Liver (tissue), 7 donors: ENCODE measurements at regions not wholly inside any gene's neighbourhood (a gene's known extent, or its start where the extent isn't known, plus 50 kb on each side); places are given as distances from the start of the nearest gene placed in this dataset.

Experiments
- DNase-seq: peaks from one replicate; pipeline ENCODE4 v3.0.0-alpha.2; 2017; ENCODE audit warnings: low spot score
- H3K27ac ChIP-seq, 2 donors: one replicate each; pipeline ENCODE4 v1.7.0; 2013; ENCODE audit warnings: inconsistent platforms in 2 of 2, low read length in 2 of 2, control low read depth in 1 of 2, low read depth in 1 of 2, mild to moderate bottlenecking in 1 of 2
- H3K27me3 ChIP-seq, 4 donors: one replicate each; pipeline versions ENCODE4 v1.6.1 to v1.7.0; 2013; ENCODE audit warnings: low read length in 3 of 4, inconsistent platforms in 1 of 4, mild to moderate bottlenecking in 1 of 4, moderate library complexity in 1 of 4; ENCODE audit not compliant: control insufficient read depth in 4 of 4, insufficient read depth in 4 of 4
- H3K36me3 ChIP-seq, 4 donors: one replicate each; pipeline versions ENCODE4 v1.6.1 to v1.7.0; 2013; ENCODE audit warnings: low read length in 3 of 4, mild to moderate bottlenecking in 3 of 4, low read depth in 1 of 4, moderate library complexity in 1 of 4; ENCODE audit not compliant: control insufficient read depth in 4 of 4, insufficient read depth in 3 of 4
- H3K4me1 ChIP-seq, 4 donors: one replicate each; pipeline versions ENCODE4 v1.6.1 to v1.7.0; 2013; ENCODE audit warnings: low read length in 3 of 4, mild to moderate bottlenecking in 3 of 4, moderate library complexity in 1 of 4; ENCODE audit not compliant: control insufficient read depth in 4 of 4, insufficient read depth in 4 of 4
- H3K4me3 ChIP-seq, 3 donors: one replicate each; pipeline versions ENCODE4 v1.6.1 to v1.7.0; 2013; ENCODE audit warnings: low read length in 3 of 3, control low read depth in 1 of 3, low read depth in 1 of 3, mild to moderate bottlenecking in 1 of 3
- H3K9ac ChIP-seq, 2 donors: one replicate each; pipeline ENCODE4 v1.7.0; 2013; ENCODE audit warnings: low read length in 2 of 2, mild to moderate bottlenecking in 2 of 2, moderate library complexity in 2 of 2, control low read depth in 1 of 2, low read depth in 1 of 2
- H3K9me3 ChIP-seq, 4 donors: one replicate each; pipeline versions ENCODE4 v1.6.1 to v1.7.0; 2013; ENCODE audit warnings: low read length in 3 of 4; ENCODE audit not compliant: control insufficient read depth in 4 of 4
- ATF3 ChIP-seq: IDR thresholded peaks from 2 replicates; pipeline ENCODE4 v1.6.1; 2016; ENCODE audit warnings: antibody characterized with exemption
- EGR1 ChIP-seq, 2 donors: IDR thresholded peaks; 2 replicates each; pipeline ENCODE4 v1.6.1; 2016 to 2018; ENCODE audit warnings: antibody characterized with exemption in 2 of 2, low read depth in 2 of 2
- FOXA1 ChIP-seq: IDR thresholded peaks from 2 replicates; pipeline ENCODE4 v1.6.1; 2016; ENCODE audit warnings: antibody characterized with exemption
- FOXA2 ChIP-seq: IDR thresholded peaks from 2 replicates; pipeline ENCODE4 v1.6.1; 2016; ENCODE audit warnings: antibody characterized with exemption
- HNF4A ChIP-seq, 2 donors: conservative IDR thresholded peaks; 2 replicates each; pipeline ENCODE4 v1.6.1; 2016; ENCODE audit warnings: antibody characterized with exemption in 2 of 2, mild to moderate bottlenecking in 2 of 2
- HNF4G ChIP-seq: IDR thresholded peaks from 2 replicates; pipeline ENCODE4 v1.6.1; 2016; ENCODE audit warnings: antibody characterized with exemption
- JUND ChIP-seq, 2 donors: IDR thresholded peaks; 2 replicates each; pipeline ENCODE4 v1.6.1; 2016; ENCODE audit warnings: antibody characterized with exemption in 2 of 2
- MAX ChIP-seq: IDR thresholded peaks from 2 replicates; pipeline ENCODE4 v1.6.1; 2016; ENCODE audit warnings: antibody characterized with exemption
- RAD21 ChIP-seq, 2 donors: IDR thresholded peaks; 2 replicates each; pipeline ENCODE4 v1.6.1; 2016; ENCODE audit warnings: antibody characterized with exemption in 2 of 2, mild to moderate bottlenecking in 2 of 2
- REST ChIP-seq: IDR thresholded peaks from 2 replicates; pipeline ENCODE4 v1.6.1; 2016; ENCODE audit warnings: antibody characterized with exemption, mild to moderate bottlenecking
- TAF1 ChIP-seq: conservative IDR thresholded peaks from 2 replicates; pipeline ENCODE4 v1.6.1; 2016; ENCODE audit warnings: antibody characterized with exemption, mild to moderate bottlenecking
- YY1 ChIP-seq: IDR thresholded peaks from 2 replicates; pipeline ENCODE4 v1.6.1; 2016; ENCODE audit warnings: antibody characterized with exemption, mild to moderate bottlenecking
- ZBTB33 ChIP-seq: IDR thresholded peaks from 2 replicates; pipeline ENCODE4 v1.6.1; 2016; ENCODE audit warnings: antibody characterized with exemption
- WGBS: extraction: QIAGEN DNeasy Blood & Tissue Kit; methylation state at CpG from one replicate; pipeline ENCODE4 v1.1.7; 2013; 5-methylcytosine and 5-hydroxymethylcytosine counted together
- donor health status: healthy.
- donor health status: healthy.
- donor health status: healthy.
- donor health status: healthy.

- Histone ChIP-seq H3K4me3 (no peak overlapping the region), H3K9me3 (no peaks in the 10 kb centered on the region), H3K9ac (no peak overlapping the region), H3K27me3 (peaks cover 0 to 3% (median 0%) of the 10 kb centered on the region in 4 donors), H3K4me1 (no peaks in the 10 kb centered on the region), H3K27ac (no peak overlapping the region), H3K36me3 (no peaks in the 10 kb centered on the region)
- no peak for TF ChIP-seq ATF3
- no peak for TF ChIP-seq RAD21 (IDR thresholded peaks at IDR 0.05)
- TF ChIP-seq YY1, result no peak
- TF ChIP-seq MAX, result no peak
- no peak for TF ChIP-seq ZBTB33
- no peak for TF ChIP-seq HNF4G
- no peak for TF ChIP-seq JUND (IDR thresholded peaks at IDR 0.05)
- TF ChIP-seq REST, result no peak
- no peak for TF ChIP-seq HNF4A (conservative IDR thresholded peaks at IDR 0.05)
- TF ChIP-seq FOXA2, result no peak
- no peak for TF ChIP-seq TAF1
- TF ChIP-seq FOXA1, result no peak
- TF ChIP-seq EGR1 (IDR thresholded peaks at IDR 0.05; ENCODE audit: low read depth in 2 of 2), result no peak
- DNase-seq, result no peak
- 90% methylated on average over 9 of the region's 9 CpGs for WGBS
Measured at GRCh38 chr11:23861615-23862014, 635.2 kb upstream of the LUZP2 start.

GRCh38 chr11:23865341-23865975 lies 631.4 kb upstream of the LUZP2 start:
- Histone ChIP-seq H3K9me3 (no peaks in the 10 kb centered on the region), H3K4me1 (no peaks in the 10 kb centered on the region), H3K27me3 (peaks cover 0 to 3% (median 0%) of the 10 kb centered on the region in 4 donors), H3K9ac (no peak overlapping the region), H3K36me3 (no peaks in the 10 kb centered on the region), H3K27ac (no peak overlapping the region), H3K4me3 (no peak overlapping the region)
- TF ChIP-seq FOXA2 (no peak), TAF1 (no peak)
- 66% methylated on average over 4 of the region's 4 CpGs for WGBS
- no peak for DNase-seq

GRCh38 chr11:23866641-23867040 lies 630.2 kb upstream of the LUZP2 start:
- no peak overlapping the region for H3K4me3 ChIP-seq
- H3K4me1 ChIP-seq, result no peaks in the 10 kb centered on the region
- no peak overlapping the region for H3K9ac ChIP-seq
- H3K27me3 ChIP-seq, result peaks cover 0 to 3% (median 0%) of the 10 kb centered on the region in 4 donors
- H3K9me3 ChIP-seq, result no peaks in the 10 kb centered on the region
- no peaks in the 10 kb centered on the region for H3K36me3 ChIP-seq
- no peak for DNase-seq
- WGBS, result 75% methylated on average over 1 of the region's 1 CpG
- no peak for TF ChIP-seq FOXA2
- no peak for TF ChIP-seq FOXA1
- no peak for TF ChIP-seq MAX
- no peak for TF ChIP-seq ATF3
- no peak for TF ChIP-seq RAD21 (IDR thresholded peaks at IDR 0.05)
- no peak for TF ChIP-seq TAF1
- no peak overlapping the region for H3K27ac ChIP-seq
